ENCODE measurements at regions not wholly inside any gene's neighbourhood (a gene's known extent, or its start where the extent isn't known, plus 50 kb on each side); places are given as distances from the start of the nearest gene placed in this dataset.

GRCh38 chr10:109358325-109358724 is 565.0 kb downstream of the XPNPEP1 start:
- Histone ChIP-seq H3K9ac (ENCODE audit: low read length) (no peak overlapping the region), H3K27me3 (ENCODE audit: insufficient read depth, low read length) (no peaks in the 10 kb centered on the region), H3K9me2 (ENCODE audit: low read depth, low read length) (no peaks in the 10 kb centered on the region), H3K9me3 (ENCODE audit: low read length) (no peaks in the 10 kb centered on the region), H4K20me1 (ENCODE audit: insufficient read depth, low read length) (no peaks in the 10 kb centered on the region), H3K4me1 (ENCODE audit: insufficient read depth, low read length, severe bottlenecking) (no peaks in the 10 kb centered on the region), H3K27ac (ENCODE audit: low read depth, low read length, poor library complexity, severe bottlenecking) (no peak overlapping the region), H3K79me2 (ENCODE audit: insufficient read depth, low read length) (no peaks in the 10 kb centered on the region), H2AFZ (ENCODE audit: low read length) (no peak overlapping the region), H3K4me2 (ENCODE audit: low read length) (no peak overlapping the region), H3F3A (ENCODE audit: insufficient read depth, low read length) (no peaks in the 10 kb centered on the region), H3K36me3 (ENCODE audit: insufficient read depth, low read length) (no peaks in the 10 kb centered on the region), H3K4me3 (ENCODE audit: low read depth, low read length, poor library complexity, severe bottlenecking) (no peak overlapping the region)
- TF ChIP-seq CTCF (IDR thresholded peaks at IDR 0.05; ENCODE audit: low read length) = no peak

GRCh38 chr10:109348324-109348723 is 575.0 kb downstream of the XPNPEP1 start:
- no peaks in the 10 kb centered on the region for H4K20me1 ChIP-seq (ENCODE audit: insufficient read depth, low read length)
- H2AFZ ChIP-seq (ENCODE audit: low read length) = no peak overlapping the region
- no peak overlapping the region for H3K9ac ChIP-seq (ENCODE audit: low read length)
- H3K9me3 ChIP-seq (ENCODE audit: low read length) = 0 out of 2 replicates have a peak, but pooled peaks cover 4% of the 10 kb centered on the region
- H3K9me2 ChIP-seq (ENCODE audit: low read depth, low read length) = no peaks in the 10 kb centered on the region
- H3K79me2 ChIP-seq (ENCODE audit: insufficient read depth, low read length) = no peaks in the 10 kb centered on the region
- H3K36me3 ChIP-seq (ENCODE audit: insufficient read depth, low read length) = no peaks in the 10 kb centered on the region
- no peaks in the 10 kb centered on the region for H3K4me1 ChIP-seq (ENCODE audit: insufficient read depth, low read length, severe bottlenecking)
- no peak overlapping the region for H3K4me3 ChIP-seq (ENCODE audit: low read depth, low read length, poor library complexity, severe bottlenecking)
- H3K27ac ChIP-seq (ENCODE audit: low read depth, low read length, poor library complexity, severe bottlenecking) = no peak overlapping the region
- no peaks in the 10 kb centered on the region for H3F3A ChIP-seq (ENCODE audit: insufficient read depth, low read length)
- H3K4me2 ChIP-seq (ENCODE audit: low read length) = no peak overlapping the region
- H3K27me3 ChIP-seq (ENCODE audit: insufficient read depth, low read length) = no peaks in the 10 kb centered on the region
- TF ChIP-seq EZH2 (IDR thresholded peaks at IDR 0.05; ENCODE audit: borderline replicate concordance, low read length) (no peak), CTCF (IDR thresholded peaks at IDR 0.05; ENCODE audit: low read length) (no peak)

GRCh38 chr10:109343293-109343692 is 580.0 kb downstream of the XPNPEP1 start:
- Histone ChIP-seq H3K9ac (ENCODE audit: low read length) (no peak overlapping the region), H3K9me2 (ENCODE audit: low read depth, low read length) (no peaks in the 10 kb centered on the region), H3K27ac (ENCODE audit: low read depth, low read length, poor library complexity, severe bottlenecking) (no peak overlapping the region), H2AFZ (ENCODE audit: low read length) (no peak overlapping the region), H4K20me1 (ENCODE audit: insufficient read depth, low read length) (no peaks in the 10 kb centered on the region), H3K36me3 (ENCODE audit: insufficient read depth, low read length) (no peaks in the 10 kb centered on the region), H3K4me1 (ENCODE audit: insufficient read depth, low read length, severe bottlenecking) (no peaks in the 10 kb centered on the region), H3K4me3 (ENCODE audit: low read depth, low read length, poor library complexity, severe bottlenecking) (no peak overlapping the region), H3F3A (ENCODE audit: insufficient read depth, low read length) (no peaks in the 10 kb centered on the region), H3K9me3 (ENCODE audit: low read length) (no peaks in the 10 kb centered on the region), H3K79me2 (ENCODE audit: insufficient read depth, low read length) (no peaks in the 10 kb centered on the region), H3K27me3 (ENCODE audit: insufficient read depth, low read length) (no peaks in the 10 kb centered on the region), H3K4me2 (ENCODE audit: low read length) (no peak overlapping the region)
- TF ChIP-seq EZH2 (IDR thresholded peaks at IDR 0.05; ENCODE audit: borderline replicate concordance, low read length) (no peak), CTCF (IDR thresholded peaks at IDR 0.05; ENCODE audit: low read length) (no peak)

Measured in OCI-LY1 (cell line).